Gastrocnemius medialis (tissue), 4 donors: ENCODE measurements at regions not wholly inside any gene's neighbourhood (a gene's known extent, or its start where the extent isn't known, plus 50 kb on each side); places are given as distances from the start of the nearest gene placed in this dataset.

ENCODE experiments used
- ATAC-seq, 2 donors: fragments of 150-250 bp; one replicate each; pipeline ENCODE4 v1.9.1; 2016
- DNase-seq, 2 donors: peaks; one replicate each; pipeline ENCODE4 v3.0.0-alpha.2; 2019
- H3K27ac ChIP-seq, 4 donors: fragments of 200-600 bp; sonication (generic); 1 replicate in 1 of 4; 2 replicates in 3 of 4; pipeline ENCODE4 v1.5.1; 2016 to 2018; ENCODE audit warnings: mild to moderate bottlenecking in 2 of 4, moderate library complexity in 1 of 4
- H3K27me3 ChIP-seq, 3 donors: fragments of 200-600 bp; sonication (generic) in 2 of 3; 1 replicate in 1 of 3; 2 replicates in 2 of 3; pipeline versions ENCODE4 v1.5.1 to v1.6.0; 2016 to 2019; ENCODE audit warnings: mild to moderate bottlenecking in 1 of 3, moderate library complexity in 1 of 3
- H3K36me3 ChIP-seq, 2 donors: fragments of 200-600 bp; sonication (generic) in 1 of 2; one replicate each; pipeline ENCODE4 v1.5.1; 2017 to 2018
- H3K4me1 ChIP-seq, 2 donors: fragments of 200-600 bp; sonication (generic) in 1 of 2; one replicate each; pipeline ENCODE4 v1.5.1; 2016 to 2017; ENCODE audit warnings: mild to moderate bottlenecking in 2 of 2
- H3K4me3 ChIP-seq, 4 donors: fragments of 200-600 bp; sonication (generic) in 3 of 4; 1 replicate in 1 of 4; 2 replicates in 3 of 4; pipeline ENCODE4 v1.5.1; 2016 to 2019; ENCODE audit warnings: mild to moderate bottlenecking in 2 of 4
- H3K9me3 ChIP-seq, 3 donors: fragments of 200-600 bp; sonication (generic) in 2 of 3; 1 replicate in 1 of 3; 2 replicates in 2 of 3; pipeline ENCODE4 v1.5.1; 2016 to 2019
- POLR2A ChIP-seq, 2 donors: fragments of 450-650 bp; IDR thresholded peaks; one replicate each; pipeline ENCODE4 v1.6.1; 2017; ENCODE audit warnings: antibody characterized with exemption in 2 of 2, mild to moderate bottlenecking in 2 of 2, moderate library complexity in 2 of 2
- in situ Hi-C, 4 donors: fragments of 200-750 bp; cut with MboI; loops; one replicate each; pipeline versions ENCODE4 v1.15.0 to v1.8.0; 2017; ENCODE audit warnings: low sequenced_read_pairs in 4 of 4
- intact Hi-C: fragments of 100-400 bp; cut with DNase I; formaldehyde crosslinking; loops from one replicate; pipeline ENCODE4 v1.15.1; 2023; ENCODE audit warnings: low total_unique reads
- TF ChIP-seq, protein P1 (sequence below), 5 experiments: fragments of 450-650 bp in 3 of 5; fragments of 200-600 bp in 2 of 5; sonication (generic) in 2 of 5; IDR thresholded peaks in 4 of 5; conservative IDR thresholded peaks in 1 of 5; 1 replicate in 4 of 5; 2 replicates in 1 of 5; pipeline ENCODE4 v1.5.1; 2016 to 2019; ENCODE audit warnings: antibody characterized with exemption in 5 of 5, mild to moderate bottlenecking in 3 of 5, moderate library complexity in 3 of 5

- Histone ChIP-seq H3K27me3 (no peaks in the 10 kb centered on the region), H3K4me1 (no peaks in the 10 kb centered on the region), H3K27ac (no peak overlapping the region), H3K9me3 (no peaks in the 10 kb centered on the region), H3K36me3 (no peaks in the 10 kb centered on the region), H3K4me3 (no peak overlapping the region)
- TF ChIP-seq POLR2A (IDR thresholded peaks at IDR 0.05): no peak
- TF ChIP-seq, protein P1, sequence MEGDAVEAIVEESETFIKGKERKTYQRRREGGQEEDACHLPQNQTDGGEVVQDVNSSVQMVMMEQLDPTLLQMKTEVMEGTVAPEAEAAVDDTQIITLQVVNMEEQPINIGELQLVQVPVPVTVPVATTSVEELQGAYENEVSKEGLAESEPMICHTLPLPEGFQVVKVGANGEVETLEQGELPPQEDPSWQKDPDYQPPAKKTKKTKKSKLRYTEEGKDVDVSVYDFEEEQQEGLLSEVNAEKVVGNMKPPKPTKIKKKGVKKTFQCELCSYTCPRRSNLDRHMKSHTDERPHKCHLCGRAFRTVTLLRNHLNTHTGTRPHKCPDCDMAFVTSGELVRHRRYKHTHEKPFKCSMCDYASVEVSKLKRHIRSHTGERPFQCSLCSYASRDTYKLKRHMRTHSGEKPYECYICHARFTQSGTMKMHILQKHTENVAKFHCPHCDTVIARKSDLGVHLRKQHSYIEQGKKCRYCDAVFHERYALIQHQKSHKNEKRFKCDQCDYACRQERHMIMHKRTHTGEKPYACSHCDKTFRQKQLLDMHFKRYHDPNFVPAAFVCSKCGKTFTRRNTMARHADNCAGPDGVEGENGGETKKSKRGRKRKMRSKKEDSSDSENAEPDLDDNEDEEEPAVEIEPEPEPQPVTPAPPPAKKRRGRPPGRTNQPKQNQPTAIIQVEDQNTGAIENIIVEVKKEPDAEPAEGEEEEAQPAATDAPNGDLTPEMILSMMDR (IDR thresholded peaks at IDR 0.05 in 4 of 5, conservative IDR thresholded peaks at IDR 0.05 in 1 of 5): no peak
- no peak for ATAC-seq
- in situ Hi-C loops: no loop called here
- intact Hi-C loops: no loop called here
- DNase-seq: no peak
Measured at GRCh38 chr18:27261769-27262549, 76.9 kb upstream of the CHST9 start.

GRCh38 chr18:27253571-27253970, 68.5 kb upstream of the CHST9 start:
- no peaks in the 10 kb centered on the region for H3K27me3 ChIP-seq
- H3K9me3 ChIP-seq: no peaks in the 10 kb centered on the region
- no peak overlapping the region for H3K27ac ChIP-seq
- H3K4me1 ChIP-seq: no peaks in the 10 kb centered on the region
- TF ChIP-seq, protein P1 (IDR thresholded peaks at IDR 0.05 in 4 of 5, conservative IDR thresholded peaks at IDR 0.05 in 1 of 5): no peak
- no peak for TF ChIP-seq POLR2A (IDR thresholded peaks at IDR 0.05)
- no peaks in the 10 kb centered on the region for H3K36me3 ChIP-seq
- DNase-seq (no peak), ATAC-seq (no peak)
- in situ Hi-C loops (no loop called here), intact Hi-C loops (no loop called here)
- H3K4me3 ChIP-seq: no peak overlapping the region

DNA sequence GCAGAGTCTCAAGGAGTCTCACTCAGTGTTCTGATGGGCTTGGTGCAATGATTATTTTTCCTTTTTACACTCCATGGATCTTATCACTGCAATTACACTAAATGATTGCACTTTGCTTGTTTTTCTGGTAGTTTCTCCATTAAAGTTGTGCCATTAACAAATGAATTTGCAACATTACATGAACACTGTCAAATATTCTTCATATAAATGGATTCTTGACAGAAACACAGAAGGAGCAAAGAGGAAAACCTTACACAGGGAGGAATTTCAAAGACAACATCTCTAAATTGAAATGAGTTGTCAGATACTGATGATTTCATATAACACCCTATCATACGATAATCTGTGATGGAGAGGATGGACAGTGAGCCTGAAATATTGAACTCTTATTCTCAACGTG, 65.4 kb upstream of the CHST9 start:
- TF ChIP-seq, protein P1 (IDR thresholded peaks at IDR 0.05 in 4 of 5, conservative IDR thresholded peaks at IDR 0.05 in 1 of 5): no peak
- TF ChIP-seq POLR2A (IDR thresholded peaks at IDR 0.05): no peak
- Histone ChIP-seq H3K27ac (no peak overlapping the region), H3K27me3 (no peaks in the 10 kb centered on the region), H3K36me3 (no peaks in the 10 kb centered on the region), H3K4me3 (no peak overlapping the region), H3K4me1 (no peaks in the 10 kb centered on the region), H3K9me3 (no peaks in the 10 kb centered on the region)
- intact Hi-C loops (no loop called here), in situ Hi-C loops (no loop called here)
- ATAC-seq (no peak), DNase-seq (no peak)

DNA sequence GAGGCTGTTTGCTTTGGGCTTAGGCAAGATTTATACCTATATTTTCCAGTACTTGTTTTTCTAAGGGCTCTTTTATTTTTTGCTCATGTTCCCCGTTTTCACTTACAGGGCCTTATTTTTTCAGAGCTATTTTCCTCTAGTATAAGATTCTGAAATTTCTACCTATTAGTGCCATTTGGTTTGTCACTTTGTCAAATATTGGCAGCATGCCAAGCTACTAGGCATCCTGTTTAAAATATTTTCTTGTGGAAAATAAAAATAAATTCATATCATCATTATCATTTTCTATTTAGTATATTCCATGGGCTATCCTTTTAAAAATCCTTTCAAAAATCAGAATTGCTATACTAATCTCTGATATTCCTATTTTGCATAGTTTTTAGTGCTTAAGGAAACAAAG, 64.8 kb upstream of the CHST9 start:
- no peak for TF ChIP-seq POLR2A (IDR thresholded peaks at IDR 0.05)
- TF ChIP-seq, protein P1 (IDR thresholded peaks at IDR 0.05 in 4 of 5, conservative IDR thresholded peaks at IDR 0.05 in 1 of 5): no peak
- in situ Hi-C loops (no loop called here), intact Hi-C loops (no loop called here)
- Histone ChIP-seq H3K27me3 (no peaks in the 10 kb centered on the region), H3K4me3 (no peak overlapping the region), H3K9me3 (no peaks in the 10 kb centered on the region), H3K4me1 (no peaks in the 10 kb centered on the region), H3K36me3 (no peaks in the 10 kb centered on the region), H3K27ac (no peak overlapping the region)
- DNase-seq: no peak
- ATAC-seq: no peak

- intact Hi-C loops (no loop called here), in situ Hi-C loops (no loop called here)
- no peaks in the 10 kb centered on the region for H3K9me3 ChIP-seq
- no peaks in the 10 kb centered on the region for H3K4me1 ChIP-seq
- TF ChIP-seq, protein P1 (IDR thresholded peaks at IDR 0.05 in 4 of 5, conservative IDR thresholded peaks at IDR 0.05 in 1 of 5): no peak
- no peak for TF ChIP-seq POLR2A (IDR thresholded peaks at IDR 0.05)
- no peaks in the 10 kb centered on the region for H3K27me3 ChIP-seq
- no peak for ATAC-seq
- no peak for DNase-seq
- H3K4me3 ChIP-seq: no peak overlapping the region
- H3K36me3 ChIP-seq: no peaks in the 10 kb centered on the region
- no peak overlapping the region for H3K27ac ChIP-seq
Measured at GRCh38 chr18:27244259-27244658, 59.2 kb upstream of the CHST9 start.
